Activated CD8-positive, alpha-beta memory T cell treated with anti-CD3 and anti-CD28 coated beads, Interleukin-2, amount 50 U/mL, for 24 hours (primary cell): ENCODE measurements at regions not wholly inside any gene's neighbourhood (a gene's known extent, or its start where the extent isn't known, plus 50 kb on each side); places are given as distances from the start of the nearest gene placed in this dataset.

Experiments used
- DNase-seq: peaks from one replicate; pipeline ENCODE4 v3.0.0-alpha.2; 2020; ENCODE audit errors: extremely low read depth

DNA sequence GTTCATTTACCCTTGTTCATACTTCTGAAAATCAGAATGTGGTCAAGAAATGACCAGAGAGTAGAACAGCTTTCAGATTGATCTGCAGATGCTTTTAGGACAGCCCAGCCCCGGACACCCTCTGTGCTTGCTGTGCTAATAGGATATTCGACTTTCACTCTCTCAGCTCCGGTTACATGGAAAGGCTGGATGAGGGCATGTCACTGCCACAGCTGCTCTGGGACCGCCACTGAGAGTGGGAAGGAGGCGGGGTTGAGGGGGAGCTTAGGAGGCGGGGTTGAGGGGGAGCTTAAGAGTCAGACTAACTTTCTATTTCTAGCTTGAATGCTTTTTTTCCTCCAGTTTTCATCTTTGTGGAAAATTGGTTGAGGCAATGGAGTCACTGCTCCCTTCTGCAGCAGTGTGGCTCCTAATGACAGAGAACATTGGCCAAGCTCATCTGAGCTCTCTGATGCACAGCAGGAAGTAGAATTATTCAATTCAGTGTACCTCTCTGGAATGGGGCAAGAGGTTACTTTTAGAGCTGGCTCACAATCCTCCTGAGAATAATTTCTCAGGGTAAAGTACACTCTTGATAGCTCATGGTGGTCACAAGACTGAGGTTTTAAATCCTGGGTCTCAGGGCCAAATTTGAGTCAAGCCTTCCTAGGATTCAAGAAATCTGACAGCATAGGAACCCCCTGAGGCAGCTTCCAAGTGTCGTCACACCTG lies 74.6 kb upstream of the NPAS1 start:
- DNase-seq, result no peak

DNA sequence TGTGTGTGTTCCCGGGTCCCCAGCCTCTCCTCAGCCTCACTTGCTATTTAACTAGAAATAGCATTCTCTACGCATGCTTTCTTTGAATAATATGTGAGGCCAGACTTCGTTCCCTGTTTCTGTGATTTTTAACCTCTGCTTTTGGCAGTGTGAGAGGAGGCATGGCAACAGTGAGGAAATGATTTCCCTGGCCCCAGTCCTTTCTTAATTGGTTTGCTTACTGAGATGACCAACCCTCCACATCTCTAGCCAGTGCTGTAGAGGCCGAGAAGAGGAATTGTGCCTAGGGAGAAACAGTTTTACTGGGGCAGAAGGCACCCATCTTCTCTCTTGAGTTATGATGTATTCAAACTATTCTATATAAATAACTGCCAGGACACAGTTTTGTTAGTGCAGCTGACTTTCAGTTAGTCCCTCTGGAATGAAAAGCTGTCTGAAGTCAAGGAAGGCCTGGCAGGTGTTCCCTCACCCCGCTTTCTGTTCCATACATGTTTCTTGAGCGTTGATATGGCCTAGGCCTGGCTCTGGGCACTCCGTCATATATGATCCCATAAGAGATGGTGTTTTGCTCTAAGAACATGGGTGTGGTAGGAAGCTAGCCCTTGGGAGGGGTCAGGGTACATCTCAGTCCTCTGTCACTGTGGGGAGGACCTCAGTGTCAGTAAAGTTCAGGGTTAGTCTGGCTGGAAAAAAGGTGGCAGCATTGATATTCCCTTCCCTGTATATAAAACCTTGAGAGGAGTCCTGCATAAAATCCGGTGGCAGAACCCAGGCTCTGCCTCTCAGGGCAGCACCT lies 73.7 kb upstream of the NPAS1 start:
- DNase-seq, result no peak

DNA sequence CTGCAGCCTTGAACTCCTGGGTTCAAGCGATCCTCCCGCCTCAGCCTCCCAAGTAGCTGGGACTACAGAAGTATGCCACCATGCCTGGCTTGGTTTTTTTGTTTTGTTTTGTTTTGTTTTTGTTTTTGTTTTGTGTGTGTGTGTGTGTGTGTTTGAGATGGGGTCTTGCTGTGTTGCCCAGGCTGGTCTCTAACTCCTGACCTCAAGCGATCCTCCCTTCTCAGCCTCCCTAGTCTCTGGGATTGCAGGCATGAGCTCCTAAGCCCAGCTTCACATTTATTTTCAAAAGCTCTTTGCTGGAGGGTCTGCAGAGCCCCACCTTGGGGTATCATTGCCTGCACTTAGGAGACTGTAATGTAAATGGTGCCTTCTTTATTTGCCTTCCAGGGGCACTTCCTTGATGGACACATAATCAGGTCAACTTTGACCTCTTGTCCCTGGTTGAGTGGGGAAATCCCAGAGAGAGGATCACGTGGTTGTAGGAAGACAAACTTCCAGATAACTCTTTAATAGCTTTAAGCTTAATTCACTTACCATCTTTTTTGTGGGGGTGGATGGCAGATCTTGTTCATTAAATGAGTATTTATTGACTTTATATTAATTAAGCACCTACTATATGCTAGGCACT lies 72.9 kb upstream of the NPAS1 start:
- no peak for DNase-seq

DNA sequence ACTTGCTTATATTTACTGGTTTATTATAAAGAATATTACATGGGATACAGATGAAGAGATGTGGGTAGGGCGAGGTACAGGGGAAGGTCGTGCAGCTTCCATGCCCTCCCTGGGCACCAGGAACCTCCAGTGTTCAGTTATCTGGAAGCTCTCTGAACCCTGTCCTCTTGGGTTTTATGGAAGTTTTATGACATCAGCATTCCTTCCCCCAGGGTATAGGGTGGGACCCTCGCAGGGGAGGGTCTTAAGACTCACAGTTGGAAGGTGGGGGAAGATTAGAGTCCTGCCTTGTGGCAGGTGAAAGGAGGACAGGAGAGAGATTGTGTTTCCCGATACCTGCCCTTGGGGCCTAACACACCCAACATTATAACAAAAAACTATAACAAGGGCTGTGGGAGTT lies 71.8 kb upstream of the NPAS1 start:
- DNase-seq, result no peak

DNA sequence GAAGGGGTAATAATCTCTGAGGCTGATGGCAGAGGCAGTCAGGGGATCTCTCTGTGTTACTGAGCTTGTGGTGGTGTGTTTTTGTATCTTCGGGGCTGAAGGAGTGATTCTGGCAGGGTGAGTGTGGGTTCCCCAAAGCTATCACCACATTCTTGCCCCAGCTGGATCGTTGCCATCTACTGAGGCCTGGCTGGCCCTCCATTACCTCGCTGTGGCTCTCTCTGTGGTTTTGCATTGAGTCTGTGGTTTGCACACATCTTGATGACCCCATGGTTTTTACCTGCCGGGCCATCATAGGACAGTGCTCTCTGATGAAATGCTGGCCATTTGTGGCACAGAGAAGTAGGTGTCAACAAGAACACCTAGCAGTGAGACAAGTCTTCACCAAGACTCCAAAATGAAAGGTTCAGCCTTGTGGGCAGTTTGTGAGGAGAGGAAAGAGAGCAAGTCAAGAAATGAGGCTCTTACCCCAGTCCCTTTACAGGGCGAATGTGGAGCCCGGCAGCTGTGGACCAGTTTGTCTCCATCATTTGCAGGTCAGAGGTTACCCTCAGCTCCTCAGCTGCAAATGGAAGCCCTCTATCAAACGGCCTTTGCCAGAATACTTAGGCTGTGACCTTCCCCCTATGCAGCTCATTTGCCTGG lies 69.0 kb upstream of the NPAS1 start:
- no peak for DNase-seq

GRCh38 chr19:46951171-46951986 lies 68.3 kb upstream of the NPAS1 start:
- DNase-seq, result no peak

GRCh38 chr19:46952874-46953273 lies 66.8 kb upstream of the NPAS1 start:
- DNase-seq, result no peak

- DNase-seq, result no peak
Measured at GRCh38 chr19:46953955-46954501, 65.6 kb upstream of the NPAS1 start.

GRCh38 chr19:46954502-46954992 lies 65.1 kb upstream of the NPAS1 start:
- no peak for DNase-seq

- no peak for DNase-seq
Measured at GRCh38 chr19:46954993-46955812, 64.4 kb upstream of the NPAS1 start.

GRCh38 chr19:46955813-46956371 lies 63.7 kb upstream of the NPAS1 start:
- no peak for DNase-seq

DNA sequence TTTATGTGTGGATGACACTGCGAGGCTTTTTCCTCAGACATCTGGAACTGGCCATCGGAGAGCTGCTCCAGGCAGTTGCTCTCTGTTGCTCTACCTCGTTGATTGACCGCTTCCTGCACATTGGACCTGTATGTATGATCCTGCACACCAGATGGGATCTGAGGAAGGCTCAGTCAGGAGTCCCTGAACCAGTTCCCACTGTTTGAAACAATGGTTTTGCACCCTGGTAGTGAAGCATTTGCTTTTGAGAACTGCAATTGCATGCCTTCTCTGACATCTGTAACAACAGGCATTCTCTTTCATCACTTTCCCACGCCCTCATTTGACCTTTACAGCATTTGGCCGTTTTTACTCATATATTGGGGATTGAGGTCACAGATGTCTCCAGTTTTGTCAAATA lies 61.1 kb upstream of the NPAS1 start:
- DNase-seq, result no peak

DNA sequence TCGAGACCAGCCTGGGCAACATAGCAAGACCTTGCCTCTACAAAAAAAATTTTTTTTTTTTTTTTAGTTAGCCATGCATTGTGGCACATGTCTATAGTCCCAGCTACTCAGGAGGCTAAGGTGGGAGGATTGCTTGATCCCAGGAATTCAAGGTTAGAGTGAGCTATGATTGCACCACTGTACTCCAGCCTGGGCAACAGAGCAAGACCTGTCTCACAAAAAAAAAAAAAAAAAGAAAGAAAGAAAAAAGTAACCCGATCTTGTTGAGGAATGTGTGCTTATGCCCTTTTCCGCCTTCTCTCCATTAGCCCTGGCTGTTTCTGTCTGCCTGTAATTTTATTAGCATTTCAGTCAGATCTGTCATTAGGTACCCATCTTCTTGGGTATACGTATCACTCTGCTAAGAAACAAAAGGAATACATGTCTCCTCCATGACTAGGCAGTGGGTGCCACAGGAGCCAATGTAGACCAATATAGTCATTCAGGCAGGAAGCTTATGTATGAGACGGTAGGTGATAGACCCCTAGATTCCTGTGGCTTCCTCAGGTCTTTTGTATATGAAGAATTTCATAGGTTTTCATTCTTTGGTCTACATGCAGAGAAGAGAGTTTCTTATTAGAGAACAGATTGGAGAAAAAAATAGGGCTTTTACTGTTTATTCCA lies 59.6 kb upstream of the NPAS1 start:
- DNase-seq, result no peak

DNA sequence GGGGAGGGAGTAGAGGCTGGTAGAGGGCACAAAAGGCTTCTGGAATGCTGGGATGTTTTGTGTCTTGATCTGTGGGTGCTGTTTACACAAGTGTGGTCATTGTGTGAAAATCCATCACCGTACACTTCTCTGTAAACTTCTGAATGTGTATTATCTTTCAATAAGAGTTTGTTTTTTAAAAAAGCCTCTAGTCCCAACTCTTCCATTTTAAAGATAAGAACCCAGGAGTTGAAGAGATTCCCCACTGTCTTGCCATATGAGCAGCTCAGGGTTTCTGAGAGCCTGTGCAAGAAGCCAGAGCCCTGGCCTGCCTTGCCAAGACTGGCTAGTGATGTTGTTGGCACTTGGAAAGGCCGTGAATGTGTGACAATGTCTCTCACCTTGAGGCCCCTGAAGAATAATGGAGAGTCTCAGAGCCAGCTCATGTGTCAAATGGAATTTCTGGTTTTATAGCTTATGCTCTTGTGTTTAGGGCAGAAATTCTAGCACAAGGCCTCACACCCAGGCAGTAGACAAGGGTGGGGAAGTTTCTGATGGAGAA lies 57.5 kb upstream of the NPAS1 start:
- no peak for DNase-seq

GRCh38 chr19:46963093-46963734 lies 56.4 kb upstream of the NPAS1 start:
- no peak for DNase-seq

- no peak for DNase-seq
Measured at GRCh38 chr19:46967578-46968032, 52.0 kb upstream of the NPAS1 start.
